ENCODE measurements at regions not wholly inside any gene's neighbourhood (a gene's known extent, or its start where the extent isn't known, plus 50 kb on each side); places are given as distances from the start of the nearest gene placed in this dataset.

- H3K9ac ChIP-seq (ENCODE audit: insufficient read depth in 1 of 2, low read length in 2 of 2): no peak overlapping the region
- peaks cover 0 to 5% (median 0%) of the 10 kb centered on the region in 4 donors for H3K9me3 ChIP-seq (ENCODE audit: control insufficient read depth in 4 of 4, insufficient read depth in 3 of 4, low read length in 3 of 4)
- TF ChIP-seq, protein P1, sequence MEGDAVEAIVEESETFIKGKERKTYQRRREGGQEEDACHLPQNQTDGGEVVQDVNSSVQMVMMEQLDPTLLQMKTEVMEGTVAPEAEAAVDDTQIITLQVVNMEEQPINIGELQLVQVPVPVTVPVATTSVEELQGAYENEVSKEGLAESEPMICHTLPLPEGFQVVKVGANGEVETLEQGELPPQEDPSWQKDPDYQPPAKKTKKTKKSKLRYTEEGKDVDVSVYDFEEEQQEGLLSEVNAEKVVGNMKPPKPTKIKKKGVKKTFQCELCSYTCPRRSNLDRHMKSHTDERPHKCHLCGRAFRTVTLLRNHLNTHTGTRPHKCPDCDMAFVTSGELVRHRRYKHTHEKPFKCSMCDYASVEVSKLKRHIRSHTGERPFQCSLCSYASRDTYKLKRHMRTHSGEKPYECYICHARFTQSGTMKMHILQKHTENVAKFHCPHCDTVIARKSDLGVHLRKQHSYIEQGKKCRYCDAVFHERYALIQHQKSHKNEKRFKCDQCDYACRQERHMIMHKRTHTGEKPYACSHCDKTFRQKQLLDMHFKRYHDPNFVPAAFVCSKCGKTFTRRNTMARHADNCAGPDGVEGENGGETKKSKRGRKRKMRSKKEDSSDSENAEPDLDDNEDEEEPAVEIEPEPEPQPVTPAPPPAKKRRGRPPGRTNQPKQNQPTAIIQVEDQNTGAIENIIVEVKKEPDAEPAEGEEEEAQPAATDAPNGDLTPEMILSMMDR (IDR thresholded peaks at IDR 0.05; ENCODE audit: control extremely low read depth, extremely low read depth): no peak
- DNase-seq: no peak
- no peaks in the 10 kb centered on the region for H3K27me3 ChIP-seq (ENCODE audit: control insufficient read depth in 3 of 3, insufficient read depth in 3 of 3, low read length in 2 of 3)
- no peak overlapping the region for H3K27ac ChIP-seq (ENCODE audit: low read depth in 1 of 2, low read length in 1 of 2)
- no peak for ATAC-seq (ENCODE audit: insufficient read depth, low FRiP score)
- no peak overlapping the region for H3K4me3 ChIP-seq
- WGBS, 2 donors: 83 to 88% methylated on average over 9 of the region's 9 CpGs
- no peaks in the 10 kb centered on the region for H3K36me3 ChIP-seq (ENCODE audit: control insufficient read depth in 4 of 4, insufficient read depth in 4 of 4, low read length in 4 of 4)
- H3K4me1 ChIP-seq (ENCODE audit: control insufficient read depth in 5 of 5, insufficient read depth in 5 of 5, low read length in 5 of 5): no peaks in the 10 kb centered on the region
These were observed 147.3 kb downstream of the ACTL7B start for GRCh38 chr9:108708448-108708847.

DNA sequence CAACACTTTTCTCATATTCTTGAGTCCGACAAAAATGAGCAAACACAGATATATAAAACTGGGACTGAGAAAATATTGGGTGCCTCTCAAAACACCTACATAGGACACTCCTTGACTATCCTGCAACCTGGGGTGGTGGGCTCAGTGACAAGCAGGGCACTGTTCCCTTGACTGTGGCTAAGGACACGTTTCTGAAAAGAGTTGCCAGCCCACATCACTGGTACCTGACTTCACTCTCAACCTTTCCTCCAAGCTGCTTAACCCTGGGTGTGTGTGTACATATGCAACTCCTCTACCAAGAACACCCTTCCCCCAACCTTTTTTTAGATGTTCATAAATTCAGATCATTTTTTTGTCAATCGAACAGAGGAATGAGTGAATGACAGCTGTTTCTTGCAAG is 148.7 kb downstream of the ACTL7B start:
- Histone ChIP-seq H3K9me3 (ENCODE audit: control insufficient read depth in 4 of 4, insufficient read depth in 3 of 4, low read length in 3 of 4) (peaks cover 0 to 5% (median 0%) of the 10 kb centered on the region in 4 donors), H3K9ac (ENCODE audit: insufficient read depth in 1 of 2, low read length in 2 of 2) (no peak overlapping the region), H3K27me3 (ENCODE audit: control insufficient read depth in 3 of 3, insufficient read depth in 3 of 3, low read length in 2 of 3) (no peaks in the 10 kb centered on the region), H3K4me1 (ENCODE audit: control insufficient read depth in 5 of 5, insufficient read depth in 5 of 5, low read length in 5 of 5) (no peaks in the 10 kb centered on the region), H3K27ac (ENCODE audit: low read depth in 1 of 2, low read length in 1 of 2) (no peak overlapping the region), H3K4me3 (no peak overlapping the region), H3K36me3 (ENCODE audit: control insufficient read depth in 4 of 4, insufficient read depth in 4 of 4, low read length in 4 of 4) (no peaks in the 10 kb centered on the region)
- no peak for DNase-seq
- no peak for ATAC-seq (ENCODE audit: insufficient read depth, low FRiP score)
- TF ChIP-seq, protein P1 (IDR thresholded peaks at IDR 0.05; ENCODE audit: control extremely low read depth, extremely low read depth): no peak
- 70 to 80% methylated on average over 3 of the region's 3 CpGs for WGBS, 2 donors

- TF ChIP-seq, protein P1 (IDR thresholded peaks at IDR 0.05; ENCODE audit: control extremely low read depth, extremely low read depth): no peak
- H3K27ac ChIP-seq (ENCODE audit: low read depth in 1 of 2, low read length in 1 of 2): no peak overlapping the region
- H3K4me3 ChIP-seq: no peak overlapping the region
- no peaks in the 10 kb centered on the region for H3K4me1 ChIP-seq (ENCODE audit: control insufficient read depth in 5 of 5, insufficient read depth in 5 of 5, low read length in 5 of 5)
- DNase-seq (no peak), ATAC-seq (ENCODE audit: insufficient read depth, low FRiP score) (no peak)
- H3K27me3 ChIP-seq (ENCODE audit: control insufficient read depth in 3 of 3, insufficient read depth in 3 of 3, low read length in 2 of 3): no peaks in the 10 kb centered on the region
- no peaks in the 10 kb centered on the region for H3K36me3 ChIP-seq (ENCODE audit: control insufficient read depth in 4 of 4, insufficient read depth in 4 of 4, low read length in 4 of 4)
- H3K9ac ChIP-seq (ENCODE audit: insufficient read depth in 1 of 2, low read length in 2 of 2): no peak overlapping the region
- 82 to 92% methylated on average over 4 of the region's 4 CpGs for WGBS, 2 donors
- peaks cover 0 to 3% (median 0%) of the 10 kb centered on the region in 4 donors for H3K9me3 ChIP-seq (ENCODE audit: control insufficient read depth in 4 of 4, insufficient read depth in 3 of 4, low read length in 3 of 4)
These were observed 151.5 kb downstream of the ACTL7B start for GRCh38 chr9:108704156-108704852.

DNA sequence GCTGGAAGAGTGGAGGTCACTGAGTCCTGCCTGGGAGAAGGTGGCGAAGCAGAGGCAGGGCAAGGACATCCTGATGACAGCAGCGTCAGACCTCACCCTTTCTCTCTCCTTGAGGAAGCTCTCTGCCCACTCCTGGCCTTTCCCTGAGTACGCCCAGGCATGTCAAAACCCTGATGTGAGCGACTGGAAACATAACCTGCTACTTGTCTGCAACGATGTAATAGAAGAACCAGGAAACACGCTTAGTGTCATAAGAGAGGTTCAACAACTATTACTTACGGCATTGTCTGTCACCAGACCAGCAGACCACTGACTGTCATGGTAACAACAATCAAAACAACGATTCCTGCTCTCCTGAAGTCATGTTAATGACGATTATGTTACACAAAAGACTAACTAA is 152.4 kb downstream of the ACTL7B start:
- H3K4me3 ChIP-seq: no peak overlapping the region
- H3K27ac ChIP-seq (ENCODE audit: low read depth in 1 of 2, low read length in 1 of 2): no peak overlapping the region
- DNase-seq: no peak
- H3K9ac ChIP-seq (ENCODE audit: insufficient read depth in 1 of 2, low read length in 2 of 2): no peak overlapping the region
- ATAC-seq (ENCODE audit: insufficient read depth, low FRiP score): no peak
- no peaks in the 10 kb centered on the region for H3K27me3 ChIP-seq (ENCODE audit: control insufficient read depth in 3 of 3, insufficient read depth in 3 of 3, low read length in 2 of 3)
- peaks cover 0 to under 1% (median 0%) of the 10 kb centered on the region in 4 donors for H3K9me3 ChIP-seq (ENCODE audit: control insufficient read depth in 4 of 4, insufficient read depth in 3 of 4, low read length in 3 of 4)
- no peaks in the 10 kb centered on the region for H3K4me1 ChIP-seq (ENCODE audit: control insufficient read depth in 5 of 5, insufficient read depth in 5 of 5, low read length in 5 of 5)
- H3K36me3 ChIP-seq (ENCODE audit: control insufficient read depth in 4 of 4, insufficient read depth in 4 of 4, low read length in 4 of 4): no peaks in the 10 kb centered on the region
- TF ChIP-seq, protein P1 (IDR thresholded peaks at IDR 0.05; ENCODE audit: control extremely low read depth, extremely low read depth): no peak
- 79 to 82% methylated on average over 9 of the region's 9 CpGs for WGBS, 2 donors
